Activated naive CD4-positive, alpha-beta T cell treated with anti-CD3 and anti-CD28 coated beads, Interleukin-2, amount 10 ng/mL, durations not matched to agents 7 days and 5 days (primary cell): ENCODE measurements at regions not wholly inside any gene's neighbourhood (a gene's known extent, or its start where the extent isn't known, plus 50 kb on each side); places are given as distances from the start of the nearest gene placed in this dataset.

ENCODE experiments used
- CTCF ChIA-PET: fragments of 350-600 bp; sonication (Branson Sonifier 250); formaldehyde crosslinking; loops from one replicate; lab custom pipeline; 2021; ENCODE audit warnings: antibody characterized with exemption; lab: Charles Lee
- DNase-seq: peaks from one replicate; pipeline ENCODE4 v3.0.0-alpha.2; 2020
- H3K27ac Mint-ChIP-seq: one replicate; pipeline ENCODE4 v1.8.0; 2021; ENCODE audit warnings: mild to moderate bottlenecking, moderate library complexity, mixed read lengths
- H3K27me3 Mint-ChIP-seq: one replicate; pipeline ENCODE4 v1.8.0; 2021; ENCODE audit warnings: mild to moderate bottlenecking, mixed read lengths
- H3K36me3 Mint-ChIP-seq: one replicate; pipeline ENCODE4 v1.8.0; 2021; ENCODE audit warnings: mixed read lengths
- H3K4me1 Mint-ChIP-seq: one replicate; pipeline ENCODE4 v1.8.0; 2021; ENCODE audit warnings: mixed read lengths
- H3K4me3 Mint-ChIP-seq: one replicate; pipeline ENCODE4 v1.8.0; 2021; ENCODE audit warnings: mild to moderate bottlenecking, moderate library complexity, mixed read lengths
- H3K9me3 Mint-ChIP-seq: one replicate; pipeline ENCODE4 v1.8.0; 2021; ENCODE audit warnings: mixed read lengths

DNA sequence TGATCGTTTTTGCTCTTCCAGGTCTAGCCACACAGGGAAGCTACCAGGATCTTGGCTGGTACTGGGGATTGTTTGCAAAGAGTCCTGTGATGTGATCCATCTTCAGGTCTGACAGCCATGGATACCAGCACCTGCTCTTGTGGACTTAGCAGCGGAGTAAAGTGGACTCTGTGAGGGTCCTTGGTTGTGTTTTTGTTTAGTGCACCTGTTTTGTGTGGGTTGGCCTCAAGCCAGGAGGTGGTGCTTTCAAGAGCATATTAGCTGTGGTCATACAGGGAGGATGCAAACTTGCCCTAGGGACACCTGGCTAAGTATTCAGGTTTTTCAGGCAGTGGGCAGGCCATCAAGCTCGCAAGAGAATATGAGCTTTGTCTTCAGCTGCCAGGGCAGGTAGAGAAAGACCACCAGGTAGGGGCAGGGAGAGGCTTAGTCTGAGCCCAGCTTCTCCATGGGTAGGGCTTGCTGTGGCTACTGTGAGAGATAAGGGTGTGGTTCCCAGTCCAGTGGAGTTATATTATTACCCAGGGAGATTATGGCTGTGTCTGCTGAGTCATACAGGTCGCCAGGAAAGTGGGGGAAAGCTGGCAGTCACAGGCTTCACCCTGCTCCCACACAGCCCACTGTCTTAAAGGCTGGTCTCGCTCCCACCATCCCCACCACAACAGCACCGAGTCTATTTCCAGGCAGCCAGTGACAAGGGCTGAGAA is 293.7 kb downstream of the PCDH18 start:
- H3K36me3 Mint-ChIP-seq = no peaks in the 10 kb centered on the region
- H3K4me1 Mint-ChIP-seq = no peaks in the 10 kb centered on the region
- CTCF ChIA-PET = no interaction called here
- H3K4me3 Mint-ChIP-seq = no peak overlapping the region
- DNase-seq = no peak
- peaks cover 7% of the 10 kb centered on the region for H3K9me3 Mint-ChIP-seq
- no peaks in the 10 kb centered on the region for H3K27me3 Mint-ChIP-seq
- no peak overlapping the region for H3K27ac Mint-ChIP-seq

DNA sequence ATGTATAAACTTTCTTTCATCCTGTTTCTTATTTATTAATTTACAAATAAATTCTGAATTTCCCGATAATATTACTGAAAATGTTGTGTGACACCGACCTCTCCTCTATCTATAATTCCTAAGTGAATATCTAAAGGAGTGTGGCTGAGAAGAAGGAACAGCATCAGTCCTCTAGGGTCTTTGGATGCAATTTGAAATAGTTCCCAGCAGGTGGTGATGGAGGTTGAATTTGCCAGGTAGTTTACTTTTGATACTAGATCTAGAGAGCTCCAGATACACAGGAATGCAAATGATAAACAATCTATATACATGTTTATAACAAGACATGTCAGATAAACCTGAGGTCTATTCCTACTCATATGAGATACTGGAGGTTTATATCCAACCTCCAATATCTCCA is 305.4 kb downstream of the PCDH18 start:
- CTCF ChIA-PET = no interaction called here
- no peaks in the 10 kb centered on the region for H3K36me3 Mint-ChIP-seq
- no peaks in the 10 kb centered on the region for H3K4me1 Mint-ChIP-seq
- no peak overlapping the region for H3K27ac Mint-ChIP-seq
- H3K27me3 Mint-ChIP-seq = no peaks in the 10 kb centered on the region
- H3K4me3 Mint-ChIP-seq = no peak overlapping the region
- peaks cover 8% of the 10 kb centered on the region for H3K9me3 Mint-ChIP-seq
- DNase-seq = no peak

DNA sequence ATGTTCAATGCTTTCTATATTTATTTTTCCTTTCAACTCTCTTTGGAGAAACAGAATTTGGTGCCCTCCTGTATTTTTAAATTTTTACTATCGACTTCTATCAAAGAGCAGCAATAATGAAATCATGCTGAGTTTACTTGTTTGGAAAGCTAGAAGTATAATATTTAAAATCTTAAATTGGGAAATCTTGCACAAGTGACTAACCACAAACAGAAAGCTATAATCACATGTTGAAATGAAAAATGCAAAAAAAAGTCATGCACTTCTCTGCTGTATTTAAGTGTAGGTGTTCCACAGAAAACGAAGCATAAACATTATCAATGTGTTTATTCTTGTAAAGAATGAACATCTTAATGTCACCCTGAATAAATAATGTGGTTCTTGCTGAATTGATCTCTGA is 306.1 kb downstream of the PCDH18 start:
- Mint-ChIP-seq H3K4me1 (no peaks in the 10 kb centered on the region), H3K4me3 (no peak overlapping the region), H3K9me3 (peaks cover 8% of the 10 kb centered on the region), H3K36me3 (no peaks in the 10 kb centered on the region), H3K27ac (no peak overlapping the region), H3K27me3 (no peaks in the 10 kb centered on the region)
- DNase-seq = no peak
- CTCF ChIA-PET = no interaction called here

DNA sequence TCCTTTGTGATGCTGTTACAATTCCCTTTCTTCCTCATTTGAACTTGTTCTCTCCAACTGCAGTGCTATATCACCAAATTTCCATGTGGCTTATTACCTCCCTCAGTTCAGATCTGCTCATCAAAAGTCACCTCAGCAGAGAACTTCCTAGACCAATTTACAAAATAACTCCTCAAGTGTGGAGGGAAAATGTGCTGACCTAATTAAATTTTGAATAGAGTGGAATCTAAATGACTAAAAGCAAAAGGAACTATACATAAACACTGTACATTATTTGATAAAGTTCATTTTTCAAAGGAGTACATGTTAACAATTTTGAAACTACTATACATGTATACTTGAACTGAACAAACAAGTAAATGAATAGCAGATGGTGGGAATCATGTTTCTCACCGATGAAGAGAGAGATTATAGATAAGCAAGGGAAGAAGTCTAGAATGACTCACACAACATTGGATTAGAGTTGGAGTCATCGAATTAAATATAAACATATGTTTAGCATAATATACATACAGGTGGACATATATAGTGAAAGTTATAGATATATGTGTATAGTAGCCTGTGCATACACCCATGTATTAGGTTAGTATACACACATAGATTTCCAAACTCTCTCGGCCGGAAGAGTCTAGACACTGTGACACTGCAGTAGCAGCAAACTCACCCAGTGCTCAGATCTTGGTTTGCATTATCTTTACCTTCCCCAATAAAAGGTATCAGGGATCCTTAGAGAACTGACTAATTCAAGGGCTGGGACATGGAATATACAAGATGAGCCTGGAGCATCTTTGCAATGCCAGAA is 318.7 kb downstream of the PCDH18 start:
- DNase-seq = no peak
- no peaks in the 10 kb centered on the region for H3K4me1 Mint-ChIP-seq

DNA sequence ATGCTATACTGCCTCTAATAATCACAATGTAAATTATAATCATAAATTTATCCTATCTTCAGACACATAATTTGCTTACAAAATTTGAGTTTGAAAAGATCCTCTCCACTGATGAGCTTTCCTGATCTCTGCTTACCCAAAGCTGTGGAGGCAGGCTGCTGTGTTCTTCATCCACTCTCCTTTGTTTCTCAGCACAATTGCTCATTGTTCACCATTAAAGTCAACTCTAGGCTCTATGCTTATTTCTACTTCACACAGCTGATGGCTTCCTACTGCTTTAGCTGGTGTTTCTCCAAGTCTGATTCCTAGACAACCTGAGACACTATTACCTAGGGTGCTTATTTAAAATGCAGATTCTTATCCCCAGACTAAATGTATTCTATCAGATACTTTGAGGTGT is 319.7 kb downstream of the PCDH18 start:
- no peaks in the 10 kb centered on the region for H3K36me3 Mint-ChIP-seq
- H3K4me3 Mint-ChIP-seq = no peak overlapping the region
- no peak overlapping the region for H3K27ac Mint-ChIP-seq
- H3K27me3 Mint-ChIP-seq = no peaks in the 10 kb centered on the region
- H3K4me1 Mint-ChIP-seq = no peaks in the 10 kb centered on the region
- DNase-seq = no peak
- peaks cover 2% of the 10 kb centered on the region for H3K9me3 Mint-ChIP-seq
- CTCF ChIA-PET = no interaction called here

More for the DNA sequence above, 318.7 kb downstream of the PCDH18 start:
- H3K4me3 Mint-ChIP-seq = no peak overlapping the region
- CTCF ChIA-PET = no interaction called here
- no peaks in the 10 kb centered on the region for H3K36me3 Mint-ChIP-seq
- H3K27ac Mint-ChIP-seq = no peak overlapping the region
- peaks cover 2% of the 10 kb centered on the region for H3K9me3 Mint-ChIP-seq
- no peaks in the 10 kb centered on the region for H3K27me3 Mint-ChIP-seq

DNA sequence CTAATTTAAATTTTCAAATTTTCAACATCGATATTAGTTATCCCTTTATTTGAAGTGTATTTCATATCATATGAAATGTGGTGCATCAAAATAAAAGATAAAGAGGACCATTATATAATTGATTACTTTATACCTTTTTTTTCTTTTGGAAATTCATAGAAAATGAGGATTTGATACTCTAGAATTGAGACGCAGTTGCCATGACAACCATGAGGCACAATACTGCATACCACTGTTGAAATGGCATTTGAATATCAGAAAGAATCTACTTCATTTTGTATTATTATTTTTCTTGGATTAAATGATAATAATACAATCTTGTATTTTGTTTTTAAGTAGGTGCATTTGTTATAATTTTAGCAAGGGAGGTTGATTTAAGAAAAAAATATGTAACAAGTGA is 323.1 kb downstream of the PCDH18 start:
- Mint-ChIP-seq H3K4me3 (no peak overlapping the region), H3K36me3 (no peaks in the 10 kb centered on the region), H3K4me1 (no peaks in the 10 kb centered on the region), H3K27me3 (no peaks in the 10 kb centered on the region), H3K27ac (no peak overlapping the region), H3K9me3 (peaks cover 2% of the 10 kb centered on the region)
- CTCF ChIA-PET = no interaction called here
- no peak for DNase-seq

DNA sequence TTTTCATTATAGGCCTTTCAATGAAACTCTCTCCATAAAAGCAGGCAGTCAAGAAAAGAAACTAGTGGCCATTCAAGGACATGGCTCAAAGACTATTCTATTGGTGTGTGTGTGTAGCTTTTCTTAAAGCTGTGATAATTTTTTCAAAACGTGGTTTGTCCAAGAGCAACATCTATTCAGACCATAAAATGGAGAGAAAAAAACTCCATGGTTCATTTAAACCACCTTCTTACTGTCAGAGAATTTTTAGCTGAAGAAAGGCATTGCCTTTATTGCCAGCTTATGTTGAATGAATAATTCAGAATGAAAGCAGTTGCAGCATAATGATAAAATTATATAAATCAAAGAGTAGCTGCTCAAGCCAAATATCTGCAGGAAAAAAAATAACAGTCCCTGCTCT is 325.5 kb downstream of the PCDH18 start:
- Mint-ChIP-seq H3K36me3 (no peaks in the 10 kb centered on the region), H3K4me1 (no peaks in the 10 kb centered on the region), H3K9me3 (peaks cover 2% of the 10 kb centered on the region), H3K27ac (no peak overlapping the region), H3K27me3 (no peaks in the 10 kb centered on the region), H3K4me3 (no peak overlapping the region)
- CTCF ChIA-PET = no interaction called here
- DNase-seq = no peak

DNA sequence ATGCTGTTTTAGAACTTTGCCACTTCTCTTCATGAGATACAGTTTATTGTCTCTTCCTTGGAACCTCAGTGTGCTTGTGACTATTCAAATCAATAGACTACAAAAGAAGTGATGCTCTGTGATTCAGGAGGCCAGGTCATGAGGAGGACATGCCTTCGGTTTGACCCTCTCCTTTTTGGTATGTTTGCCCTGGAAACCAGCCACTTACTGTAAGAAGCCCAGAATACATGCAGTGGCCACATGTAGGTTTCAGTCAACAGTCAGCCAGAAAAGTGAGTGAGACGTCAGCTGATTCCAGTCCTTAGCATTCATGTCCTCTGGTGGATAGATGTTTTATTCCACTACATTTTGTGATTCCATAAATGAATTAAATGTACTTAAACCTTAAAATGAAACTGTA is 328.7 kb downstream of the PCDH18 start:
- H3K27ac Mint-ChIP-seq = no peak overlapping the region
- no peak overlapping the region for H3K4me3 Mint-ChIP-seq
- peaks cover 2% of the 10 kb centered on the region for H3K9me3 Mint-ChIP-seq
- H3K27me3 Mint-ChIP-seq = no peaks in the 10 kb centered on the region
- no peak for DNase-seq
- H3K4me1 Mint-ChIP-seq = no peaks in the 10 kb centered on the region
- CTCF ChIA-PET = no interaction called here
- no peaks in the 10 kb centered on the region for H3K36me3 Mint-ChIP-seq

DNA sequence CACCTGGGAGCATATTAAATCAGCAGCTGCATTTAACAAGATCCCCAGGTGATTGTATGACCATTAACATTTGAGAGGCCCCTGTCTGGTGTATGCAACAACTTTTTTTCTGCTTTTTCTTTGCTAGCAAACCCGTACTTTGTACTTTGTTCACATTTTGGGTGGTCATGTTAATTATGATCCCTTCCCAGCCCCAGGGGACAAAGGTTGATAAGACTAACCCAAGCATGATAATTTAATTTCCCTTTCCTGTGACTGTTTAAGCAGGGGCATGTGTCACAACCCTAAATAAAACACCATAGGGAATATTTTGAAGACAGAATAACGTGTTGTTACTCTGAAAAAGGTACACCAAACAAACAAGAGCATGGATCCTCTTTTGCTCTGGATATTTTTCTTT is 332.0 kb downstream of the PCDH18 start:
- DNase-seq = no peak
- Mint-ChIP-seq H3K4me3 (no peak overlapping the region), H3K9me3 (peaks cover 2% of the 10 kb centered on the region), H3K27ac (no peak overlapping the region), H3K27me3 (no peaks in the 10 kb centered on the region), H3K4me1 (no peaks in the 10 kb centered on the region), H3K36me3 (no peaks in the 10 kb centered on the region)
- CTCF ChIA-PET = no interaction called here

DNA sequence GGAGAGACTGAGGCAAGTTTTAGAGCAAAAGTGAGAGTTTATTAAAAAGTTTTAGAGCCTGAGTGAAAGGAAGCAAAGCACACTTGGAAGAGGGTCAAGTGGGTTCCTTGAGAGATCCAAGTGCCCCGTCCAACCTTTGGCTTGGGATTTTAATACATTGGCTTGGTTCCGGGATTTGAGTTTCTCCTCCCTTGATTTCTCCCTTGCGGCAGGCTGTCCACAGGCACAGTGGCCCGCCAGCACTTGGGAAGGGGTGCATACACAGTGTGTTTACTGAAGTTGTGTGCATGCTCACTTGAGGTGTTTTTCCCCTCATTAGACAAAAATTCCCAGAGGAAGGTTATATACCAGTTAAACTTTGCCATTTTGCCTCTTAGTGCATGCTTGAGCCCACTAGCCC is 333.5 kb downstream of the PCDH18 start:
- H3K9me3 Mint-ChIP-seq = no peaks in the 10 kb centered on the region
- H3K27ac Mint-ChIP-seq = peak overlapping the region; percentile 37
- no peaks in the 10 kb centered on the region for H3K36me3 Mint-ChIP-seq
- no peak for DNase-seq
- no peaks in the 10 kb centered on the region for H3K4me1 Mint-ChIP-seq
- H3K27me3 Mint-ChIP-seq = no peaks in the 10 kb centered on the region
- H3K4me3 Mint-ChIP-seq = no peak overlapping the region
- CTCF ChIA-PET = no interaction called here

DNA sequence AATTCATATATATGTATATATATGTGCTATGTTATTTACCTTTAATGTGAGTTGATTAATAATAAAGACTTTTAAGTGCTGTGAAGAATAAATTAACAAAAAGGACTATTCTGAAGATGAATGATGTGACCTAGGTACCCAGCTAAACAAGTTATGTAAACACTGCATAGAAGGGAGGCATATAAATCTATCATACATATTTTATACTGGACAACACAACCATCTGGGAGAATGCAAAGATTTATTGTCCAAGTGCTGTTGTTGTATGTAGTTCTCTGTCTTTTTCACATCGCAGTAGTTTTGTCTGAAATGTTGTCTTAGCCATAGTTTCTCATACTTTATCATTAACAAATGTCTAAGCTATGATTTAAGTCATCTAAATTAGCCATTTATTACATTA is 337.6 kb downstream of the PCDH18 start:
- CTCF ChIA-PET = no interaction called here
- Mint-ChIP-seq H3K27me3 (no peaks in the 10 kb centered on the region), H3K36me3 (no peaks in the 10 kb centered on the region), H3K9me3 (no peaks in the 10 kb centered on the region), H3K27ac (no peak overlapping the region), H3K4me3 (no peak overlapping the region), H3K4me1 (no peaks in the 10 kb centered on the region)
- no peak for DNase-seq

DNA sequence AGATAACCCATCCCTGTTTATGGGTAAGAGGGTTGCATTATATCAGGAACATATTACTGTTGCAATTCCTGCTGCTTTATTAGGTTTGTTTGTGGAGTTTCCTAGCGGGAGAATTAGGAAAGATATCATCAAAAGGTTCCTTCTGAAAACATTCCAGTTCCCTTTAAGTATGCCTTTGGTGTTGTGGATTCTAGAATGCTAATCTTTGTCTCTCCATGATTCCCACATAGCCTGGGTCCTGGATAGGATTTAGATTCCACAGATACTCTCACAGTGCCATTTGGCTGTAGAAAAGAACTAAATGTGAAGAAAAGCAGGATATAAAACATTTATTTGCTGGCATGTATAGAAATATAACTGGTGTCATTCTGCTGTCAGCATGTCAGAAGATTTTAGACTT is 338.7 kb downstream of the PCDH18 start:
- Mint-ChIP-seq H3K4me3 (no peak overlapping the region), H3K36me3 (no peaks in the 10 kb centered on the region), H3K27me3 (no peaks in the 10 kb centered on the region), H3K9me3 (no peaks in the 10 kb centered on the region), H3K27ac (no peak overlapping the region), H3K4me1 (no peaks in the 10 kb centered on the region)
- CTCF ChIA-PET = no interaction called here
- DNase-seq = no peak

DNA sequence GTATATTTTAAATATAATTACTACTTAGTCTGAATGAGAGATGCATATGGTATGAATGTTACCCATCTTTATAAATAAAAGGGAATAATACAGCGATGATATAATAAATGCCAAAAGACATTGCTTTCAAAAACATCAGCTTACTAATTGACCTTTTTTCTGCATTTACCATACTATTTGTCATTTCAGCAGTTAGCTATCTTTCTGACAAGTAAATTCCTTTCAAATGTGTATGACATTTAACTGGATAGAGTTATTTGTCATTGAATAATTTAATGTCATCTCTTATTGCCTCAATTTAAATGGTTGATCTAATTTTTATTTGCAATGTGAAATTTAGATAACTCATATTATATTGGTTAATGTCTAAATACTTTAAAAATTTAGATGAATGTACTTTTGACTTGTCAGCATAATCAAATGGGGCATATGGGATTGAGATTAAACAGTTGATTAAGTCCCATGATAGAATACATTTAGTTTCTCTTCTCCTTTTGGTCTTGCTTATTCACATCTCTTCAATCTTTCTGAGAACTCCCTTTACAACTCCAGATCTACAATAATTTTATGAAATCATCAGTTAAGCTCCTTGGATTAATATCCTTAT is 350.9 kb downstream of the PCDH18 start:
- H3K36me3 Mint-ChIP-seq = no peaks in the 10 kb centered on the region
- DNase-seq = no peak
- H3K9me3 Mint-ChIP-seq = peaks cover 3% of the 10 kb centered on the region
- H3K4me3 Mint-ChIP-seq = no peak overlapping the region
- no peaks in the 10 kb centered on the region for H3K4me1 Mint-ChIP-seq
- CTCF ChIA-PET = no interaction called here
- no peak overlapping the region for H3K27ac Mint-ChIP-seq
- H3K27me3 Mint-ChIP-seq = no peaks in the 10 kb centered on the region

DNA sequence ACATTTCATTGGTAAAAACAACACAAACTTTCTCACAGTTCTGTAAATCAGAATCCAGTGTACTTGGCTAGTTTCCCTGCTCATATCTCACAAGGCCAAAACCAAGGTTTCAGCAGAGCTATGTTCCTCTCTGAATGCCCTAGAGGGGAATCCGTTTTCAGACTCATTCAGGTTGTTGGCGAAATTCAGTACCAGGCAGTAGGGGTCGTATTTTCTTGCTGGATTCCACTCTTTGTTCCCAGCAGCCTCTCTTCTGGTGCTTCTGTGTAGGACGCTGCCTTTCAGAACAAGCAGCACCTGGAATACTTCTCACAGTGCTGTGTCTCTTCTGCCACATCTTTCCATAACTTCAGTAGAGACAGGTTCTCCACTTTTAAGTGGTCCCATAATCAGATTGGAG is 351.9 kb downstream of the PCDH18 start:
- H3K4me1 Mint-ChIP-seq = no peaks in the 10 kb centered on the region
- no peak for DNase-seq
- H3K36me3 Mint-ChIP-seq = no peaks in the 10 kb centered on the region
- no peak overlapping the region for H3K27ac Mint-ChIP-seq
- CTCF ChIA-PET = no interaction called here
- H3K4me3 Mint-ChIP-seq = no peak overlapping the region
- no peaks in the 10 kb centered on the region for H3K27me3 Mint-ChIP-seq
- peaks cover 3% of the 10 kb centered on the region for H3K9me3 Mint-ChIP-seq

DNA sequence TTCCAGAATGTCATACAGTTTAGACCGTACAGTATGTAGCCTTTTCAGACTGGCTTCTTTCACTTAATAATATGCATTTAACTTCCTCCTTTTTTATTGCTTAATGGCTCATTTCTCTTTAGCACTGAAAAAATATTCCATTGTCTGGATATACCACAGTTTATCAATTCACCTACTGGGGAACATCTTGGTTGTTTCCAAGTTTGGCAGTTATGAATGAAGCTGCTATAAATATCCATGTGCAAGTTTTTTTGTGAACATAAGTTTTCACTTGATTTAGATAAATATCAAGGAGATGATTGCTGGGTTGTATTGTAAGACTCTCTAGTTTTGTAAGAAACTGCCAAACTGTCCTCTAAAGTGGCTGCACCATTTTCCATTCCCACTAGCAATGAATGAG is 375.5 kb downstream of the PCDH18 start:
- Mint-ChIP-seq H3K36me3 (no peaks in the 10 kb centered on the region), H3K9me3 (no peaks in the 10 kb centered on the region), H3K4me1 (no peaks in the 10 kb centered on the region), H3K27ac (no peak overlapping the region), H3K4me3 (no peak overlapping the region), H3K27me3 (no peaks in the 10 kb centered on the region)
- CTCF ChIA-PET = no interaction called here
- no peak for DNase-seq
